GM06990 (cell line): ENCODE measurements at regions not wholly inside any gene's neighbourhood (a gene's known extent, or its start where the extent isn't known, plus 50 kb on each side); places are given as distances from the start of the nearest gene placed in this dataset.

Experiments used
- DNase-seq: peaks from one replicate; pipeline ENCODE4 v3.0.0-alpha.2; 2011; ENCODE audit not compliant: insufficient read length; ENCODE audit errors: extremely low read depth
- H3K27me3 ChIP-seq: replicated peaks from 2 replicates; pipeline ENCODE4 v1.6.0; 2011; ENCODE audit warnings: low read length; ENCODE audit not compliant: control insufficient read depth, insufficient read depth
- H3K36me3 ChIP-seq: 2 replicates; pipeline ENCODE4 v1.5.1; 2011; ENCODE audit warnings: low read length; ENCODE audit not compliant: control insufficient read depth, insufficient read depth
- H3K4me3 ChIP-seq: replicated peaks from 2 replicates; pipeline ENCODE4 v1.5.1; 2011; ENCODE audit warnings: low read depth, mild to moderate bottlenecking, control low read depth, low read length
- TF ChIP-seq, protein P1 (sequence below): IDR thresholded peaks from 2 replicates; pipeline ENCODE4 v1.5.1; 2011; ENCODE audit warnings: low read length, control low read depth, mild to moderate bottlenecking, inconsistent platforms; ENCODE audit not compliant: insufficient read depth, poor library complexity, severe bottlenecking

DNA sequence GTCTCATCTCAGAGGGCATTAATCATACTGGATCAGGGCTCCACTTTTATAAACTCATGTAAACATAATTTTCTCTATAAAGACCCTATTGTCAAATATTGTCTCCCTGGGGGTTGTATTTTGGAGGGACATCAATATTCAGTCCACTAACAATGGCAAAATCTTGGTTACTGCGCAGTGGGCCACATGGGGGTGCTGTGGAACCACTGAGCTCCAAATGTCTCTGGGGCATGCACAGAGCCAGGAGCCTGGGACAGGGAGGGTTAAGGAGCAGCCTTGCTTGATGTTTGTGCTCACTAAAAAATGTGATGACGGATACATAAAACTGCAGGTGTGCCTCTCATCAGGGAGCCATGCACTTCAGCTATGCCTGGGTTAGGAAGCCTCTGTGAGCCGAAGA lies 62.1 kb upstream of the PRSS58 start:
- no peak overlapping the region for H3K4me3 ChIP-seq
- no peaks in the 10 kb centered on the region; the same call in 1 of the 2 replicates for H3K27me3 ChIP-seq
- TF ChIP-seq, protein P1, sequence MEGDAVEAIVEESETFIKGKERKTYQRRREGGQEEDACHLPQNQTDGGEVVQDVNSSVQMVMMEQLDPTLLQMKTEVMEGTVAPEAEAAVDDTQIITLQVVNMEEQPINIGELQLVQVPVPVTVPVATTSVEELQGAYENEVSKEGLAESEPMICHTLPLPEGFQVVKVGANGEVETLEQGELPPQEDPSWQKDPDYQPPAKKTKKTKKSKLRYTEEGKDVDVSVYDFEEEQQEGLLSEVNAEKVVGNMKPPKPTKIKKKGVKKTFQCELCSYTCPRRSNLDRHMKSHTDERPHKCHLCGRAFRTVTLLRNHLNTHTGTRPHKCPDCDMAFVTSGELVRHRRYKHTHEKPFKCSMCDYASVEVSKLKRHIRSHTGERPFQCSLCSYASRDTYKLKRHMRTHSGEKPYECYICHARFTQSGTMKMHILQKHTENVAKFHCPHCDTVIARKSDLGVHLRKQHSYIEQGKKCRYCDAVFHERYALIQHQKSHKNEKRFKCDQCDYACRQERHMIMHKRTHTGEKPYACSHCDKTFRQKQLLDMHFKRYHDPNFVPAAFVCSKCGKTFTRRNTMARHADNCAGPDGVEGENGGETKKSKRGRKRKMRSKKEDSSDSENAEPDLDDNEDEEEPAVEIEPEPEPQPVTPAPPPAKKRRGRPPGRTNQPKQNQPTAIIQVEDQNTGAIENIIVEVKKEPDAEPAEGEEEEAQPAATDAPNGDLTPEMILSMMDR, result peak; percentile 67
- DNase-seq, result no peak
- no peaks in the 10 kb centered on the region for H3K36me3 ChIP-seq

DNA sequence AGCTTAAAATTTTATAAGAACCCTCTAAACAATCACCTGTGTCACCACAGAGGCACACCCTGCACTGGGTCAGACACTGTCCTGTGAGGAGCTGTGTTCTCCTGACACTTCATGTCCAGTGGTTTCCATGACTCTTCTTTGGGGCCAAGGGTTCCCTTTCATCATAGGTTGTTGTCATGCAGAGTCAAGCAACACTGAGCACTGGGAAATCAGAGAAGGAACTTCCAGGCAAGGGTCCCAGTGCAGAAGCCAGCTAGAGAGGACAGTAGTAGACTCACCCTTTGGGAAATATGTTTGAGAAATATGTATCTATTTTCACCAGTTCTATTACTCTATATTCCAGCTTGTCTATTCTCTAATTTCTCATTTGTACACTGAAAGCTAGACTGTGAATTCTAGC lies 56.4 kb upstream of the PRSS58 start:
- TF ChIP-seq, protein P1, result no peak
- peaks cover 2% of the 10 kb centered on the region for H3K27me3 ChIP-seq
- H3K4me3 ChIP-seq, result no peak overlapping the region
- DNase-seq, result no peak
- H3K36me3 ChIP-seq, result no peaks in the 10 kb centered on the region

DNA sequence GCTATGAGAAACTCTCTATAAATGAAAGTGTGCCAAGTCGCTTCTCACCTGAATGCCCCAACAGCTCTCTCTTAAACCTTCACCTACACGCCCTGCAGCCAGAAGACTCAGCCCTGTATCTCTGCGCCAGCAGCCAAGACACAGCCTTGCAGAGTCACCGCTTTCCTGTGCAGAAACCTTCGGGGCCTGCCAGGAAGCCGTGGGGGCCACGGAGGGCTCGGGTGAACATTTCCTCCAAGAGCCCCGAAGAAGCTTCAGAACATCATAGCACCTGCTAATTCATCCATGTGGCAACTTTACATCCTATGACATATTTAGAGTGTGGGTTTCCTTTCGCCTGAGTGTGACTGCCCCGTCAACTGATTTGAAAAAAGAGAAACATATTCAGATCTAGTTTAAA lies 55.7 kb upstream of the PRSS58 start:
- no peak for DNase-seq
- Histone ChIP-seq H3K4me3 (no peak overlapping the region), H3K36me3 (no peaks in the 10 kb centered on the region), H3K27me3 (peaks cover 2% of the 10 kb centered on the region)
- TF ChIP-seq, protein P1, result no peak

DNA sequence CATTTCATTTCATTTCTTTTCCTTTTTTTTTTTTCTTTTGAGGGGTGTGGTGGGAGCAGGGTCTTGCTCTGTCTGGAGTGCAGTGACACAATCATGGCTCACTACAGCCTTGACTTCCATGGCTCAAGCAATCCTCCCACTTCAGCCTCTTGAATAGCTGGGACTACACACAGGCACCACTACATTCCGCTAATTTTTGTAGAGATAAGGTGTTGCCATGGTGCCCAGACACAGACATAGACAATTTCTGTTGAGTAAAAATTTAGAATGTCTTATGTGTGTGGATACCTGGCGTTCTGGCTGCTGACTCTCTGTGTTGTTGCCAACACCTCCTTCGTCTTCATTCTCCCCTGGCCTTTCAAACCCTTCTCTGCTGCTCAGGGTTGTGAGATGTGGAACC lies 54.0 kb upstream of the PRSS58 start:
- Histone ChIP-seq H3K4me3 (no peak overlapping the region), H3K27me3 (peaks cover 2% of the 10 kb centered on the region), H3K36me3 (no peaks in the 10 kb centered on the region)
- TF ChIP-seq, protein P1, result no peak
- no peak for DNase-seq

DNA sequence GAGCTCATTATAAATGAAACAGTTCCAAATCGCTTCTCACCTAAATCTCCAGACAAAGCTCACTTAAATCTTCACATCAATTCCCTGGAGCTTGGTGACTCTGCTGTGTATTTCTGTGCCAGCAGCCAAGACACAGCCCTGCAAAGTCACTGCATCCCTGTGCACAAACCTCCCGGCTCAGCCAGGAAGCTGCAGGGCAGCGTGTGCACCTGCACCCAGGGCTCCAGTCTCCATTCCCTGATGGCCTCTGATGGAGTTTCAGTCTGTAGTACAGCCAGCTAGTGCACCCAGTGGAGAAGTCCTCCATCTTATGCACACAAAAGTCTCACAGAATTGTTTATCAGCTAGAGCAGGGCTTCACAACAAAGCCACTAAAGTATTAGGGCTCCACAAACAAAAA lies 51.1 kb upstream of the PRSS58 start:
- DNase-seq, result no peak
- Histone ChIP-seq H3K36me3 (no peaks in the 10 kb centered on the region), H3K27me3 (peaks cover 2% of the 10 kb centered on the region), H3K4me3 (no peak overlapping the region)
- TF ChIP-seq, protein P1, result no peak

DNA sequence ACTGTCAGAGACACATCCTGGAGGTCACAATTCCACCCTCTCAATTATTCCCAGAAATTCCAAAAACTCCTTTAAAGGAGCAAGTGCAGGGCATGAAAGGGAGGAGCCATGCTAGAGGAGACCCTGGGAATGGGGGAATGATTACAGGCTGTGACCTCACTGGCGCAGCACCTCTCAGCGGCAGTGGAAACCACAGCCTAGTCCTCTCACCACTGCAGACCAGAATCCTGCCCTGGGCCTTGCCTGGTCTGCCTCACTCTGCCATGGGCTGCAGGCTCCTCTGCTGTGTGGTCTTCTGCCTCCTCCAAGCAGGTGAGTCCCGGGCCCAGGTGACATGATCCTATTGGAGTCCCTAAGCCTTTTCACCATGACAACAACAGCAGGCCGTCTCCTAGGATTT lies 50.5 kb upstream of the PRSS58 start:
- TF ChIP-seq, protein P1, result no peak
- Histone ChIP-seq H3K4me3 (no peak overlapping the region), H3K36me3 (no peaks in the 10 kb centered on the region), H3K27me3 (peaks cover 2% of the 10 kb centered on the region)
- DNase-seq, result no peak
